ENCODE measurements at regions not wholly inside any gene's neighbourhood (a gene's known extent, or its start where the extent isn't known, plus 50 kb on each side); places are given as distances from the start of the nearest gene placed in this dataset.

GRCh38 chrX:110557864-110558263, 199.2 kb downstream of the RTL9 start:
- CTCF ChIA-PET, result no interaction called here
- TF ChIP-seq CTCF (IDR thresholded peaks at IDR 0.05; ENCODE audit: control extremely low read depth, extremely low read depth, low read depth, missing control alignments), result no peak

GRCh38 chrX:110558406-110558805, 199.8 kb downstream of the RTL9 start:
- ChIA-PET CTCF (no interaction called here), POLR2A (no interaction called here)
- no peak for TF ChIP-seq CTCF (IDR thresholded peaks at IDR 0.05; ENCODE audit: control extremely low read depth, extremely low read depth, low read depth, missing control alignments)
- DNase-seq (ENCODE audit: extremely low spot score), result no peak

More at GRCh38 chrX:110557864-110558263, 199.2 kb downstream of the RTL9 start:
- DNase-seq (ENCODE audit: extremely low spot score), result no peak
- POLR2A ChIA-PET, result no interaction called here

GRCh38 chrX:110561034-110561433, 202.4 kb downstream of the RTL9 start:
- ChIA-PET CTCF (no interaction called here), POLR2A (no interaction called here)
- no peak for TF ChIP-seq CTCF (IDR thresholded peaks at IDR 0.05; ENCODE audit: control extremely low read depth, extremely low read depth, low read depth, missing control alignments)
- no peak for DNase-seq (ENCODE audit: extremely low spot score)

GRCh38 chrX:110563282-110563681, 204.6 kb downstream of the RTL9 start:
- ChIA-PET CTCF (no interaction called here), POLR2A (no interaction called here)
- TF ChIP-seq CTCF (IDR thresholded peaks at IDR 0.05; ENCODE audit: control extremely low read depth, extremely low read depth, low read depth, missing control alignments), result no peak
- DNase-seq (ENCODE audit: extremely low spot score), result no peak

GRCh38 chrX:110568441-110568840, 209.8 kb downstream of the RTL9 start:
- TF ChIP-seq CTCF (IDR thresholded peaks at IDR 0.05; ENCODE audit: control extremely low read depth, extremely low read depth, low read depth, missing control alignments), result no peak
- ChIA-PET CTCF (interaction anchor here (1.6 kb wide), 1 partner anchor 9 kb away, joined by 4 read pairs; no protein-coding TSS in a partner anchor), POLR2A (no interaction called here)
- DNase-seq (ENCODE audit: extremely low spot score), result no peak

- POLR2A ChIA-PET, result no interaction called here
- no peak for TF ChIP-seq CTCF (IDR thresholded peaks at IDR 0.05; ENCODE audit: control extremely low read depth, extremely low read depth, low read depth, missing control alignments)
- DNase-seq (ENCODE audit: extremely low spot score), result no peak
Measured at GRCh38 chrX:110569506-110569905, 210.9 kb downstream of the RTL9 start.

GRCh38 chrX:110578270-110578669, 217.3 kb downstream of the CHRDL1 start:
- ChIA-PET POLR2A (no interaction called here), CTCF (no interaction called here)
- DNase-seq (ENCODE audit: extremely low spot score), result no peak
- no peak for TF ChIP-seq CTCF (IDR thresholded peaks at IDR 0.05; ENCODE audit: control extremely low read depth, extremely low read depth, low read depth, missing control alignments)

More at GRCh38 chrX:110569506-110569905, 210.9 kb downstream of the RTL9 start:
- CTCF ChIA-PET, result interaction anchor here (1.6 kb wide), 1 partner anchor 10 kb away, joined by 4 read pairs; no protein-coding TSS in a partner anchor

Data from GM10248 (cell line).